Suppressor macrophage treated with lipopolysaccharide for 4 hours (primary cell): ENCODE measurements at regions not wholly inside any gene's neighbourhood (a gene's known extent, or its start where the extent isn't known, plus 50 kb on each side); places are given as distances from the start of the nearest gene placed in this dataset.
"Not testable (repeated sequence)": the region's sequence is repeated elsewhere in the genome, so short reads cannot be mapped to it uniquely, and the experiment has no call there.

ENCODE experiments used
- DNase-seq: peaks from one replicate; pipeline ENCODE4 v3.0.0-alpha.2; 2020

DNA sequence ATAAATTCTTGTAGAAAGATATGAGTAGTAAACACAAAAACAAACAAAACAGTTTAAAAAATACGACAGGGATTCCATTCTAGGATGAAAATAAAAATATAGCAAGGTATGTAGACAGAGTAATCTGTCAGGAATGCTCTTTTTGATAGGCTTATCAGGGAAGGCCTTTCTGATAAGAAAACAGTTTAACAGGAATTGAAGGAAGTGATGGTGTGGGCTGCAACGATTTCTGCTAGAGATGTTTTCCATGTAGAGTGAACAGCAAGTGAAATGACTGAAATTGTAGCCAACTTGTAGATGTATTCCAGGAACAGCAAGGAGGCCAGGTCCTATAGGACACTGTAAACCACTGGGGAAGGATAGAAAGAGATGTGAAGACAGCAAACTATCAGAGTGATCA is 689.7 kb upstream of the GJE1 start:
- DNase-seq, result no peak

DNA sequence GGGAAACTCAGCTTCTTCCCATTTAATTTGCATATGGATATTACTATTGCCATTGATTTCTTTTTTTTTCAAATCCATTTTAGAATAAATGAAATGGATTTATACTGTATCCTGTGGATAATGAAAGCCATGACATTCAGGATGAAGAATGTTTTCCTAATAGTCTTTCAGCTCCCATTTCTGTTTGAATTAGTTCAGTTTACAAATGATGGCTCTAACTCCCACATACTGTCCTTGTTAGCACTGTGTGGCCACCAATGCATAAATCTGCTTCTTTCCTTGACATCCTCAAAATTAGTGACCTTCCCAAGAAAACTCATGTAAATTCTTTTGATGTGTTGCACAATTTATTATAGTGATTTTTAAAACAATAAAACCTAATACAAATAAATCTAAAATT is 693.2 kb upstream of the GJE1 start:
- no peak for DNase-seq

DNA sequence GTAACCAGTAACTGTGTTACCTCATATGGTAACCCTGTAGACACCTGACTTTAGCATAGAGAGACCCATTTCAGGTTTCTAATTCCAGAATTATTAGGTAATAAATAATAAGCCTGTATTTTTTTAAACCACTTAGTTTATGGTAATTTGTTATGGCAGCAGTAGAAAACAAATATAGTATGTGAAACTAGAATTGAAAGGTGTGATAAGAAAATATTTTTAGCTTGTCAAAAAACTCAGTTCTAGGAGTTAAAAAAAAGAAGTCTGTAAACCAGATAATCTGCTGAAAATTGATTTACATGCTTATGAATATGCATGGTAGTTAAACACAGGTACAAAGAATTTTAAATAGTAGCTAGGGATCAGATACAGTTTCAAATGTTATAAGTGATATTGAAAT is 695.0 kb upstream of the GJE1 start:
- DNase-seq, result no peak

DNA sequence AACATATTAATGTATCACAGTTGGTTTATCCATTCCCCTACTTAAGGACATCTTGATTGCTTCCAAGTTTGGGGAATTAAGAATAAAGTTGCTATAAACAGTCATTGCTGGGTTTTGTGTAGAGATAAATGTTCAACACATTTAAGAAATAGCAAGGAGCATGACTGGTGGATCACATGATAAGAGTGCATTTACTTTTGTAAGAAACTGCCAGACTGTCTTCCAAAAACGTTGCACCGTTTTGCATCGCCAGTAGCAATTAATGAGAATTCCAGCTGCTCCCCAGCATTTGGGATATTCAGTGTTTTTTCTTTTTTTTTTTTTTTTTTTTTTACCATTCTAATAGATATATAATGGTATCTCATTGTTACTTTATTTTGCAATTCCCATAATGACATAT is 695.7 kb upstream of the GJE1 start:
- no peak for DNase-seq

DNA sequence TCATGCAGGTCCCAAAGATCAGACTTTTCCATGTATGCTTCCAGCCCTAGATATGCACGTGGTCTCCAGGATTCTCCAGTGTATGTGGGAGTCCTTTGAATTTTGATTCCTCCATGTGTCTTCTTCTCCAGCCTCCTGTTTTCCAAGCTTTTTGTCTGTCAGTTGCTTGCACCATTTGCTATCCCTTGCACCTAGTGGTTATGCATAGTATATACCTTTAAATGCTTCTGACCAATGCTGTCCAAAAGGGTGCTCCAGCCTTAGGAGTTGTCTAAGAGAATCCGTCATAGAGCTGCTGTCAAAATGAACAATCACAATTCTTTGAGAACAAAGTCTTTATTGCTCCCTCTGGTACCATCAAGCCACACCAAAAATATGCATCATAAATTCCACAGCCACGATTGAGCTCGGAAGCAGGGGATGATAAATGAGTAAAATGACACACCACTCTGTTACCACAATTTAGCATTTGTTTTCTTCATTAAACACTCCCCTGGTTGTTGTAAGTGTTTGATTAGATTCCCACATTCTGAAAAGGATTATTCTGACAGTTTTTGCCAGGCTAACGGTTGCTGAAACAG is 706.2 kb upstream of the GJE1 start:
- DNase-seq, result no peak

DNA sequence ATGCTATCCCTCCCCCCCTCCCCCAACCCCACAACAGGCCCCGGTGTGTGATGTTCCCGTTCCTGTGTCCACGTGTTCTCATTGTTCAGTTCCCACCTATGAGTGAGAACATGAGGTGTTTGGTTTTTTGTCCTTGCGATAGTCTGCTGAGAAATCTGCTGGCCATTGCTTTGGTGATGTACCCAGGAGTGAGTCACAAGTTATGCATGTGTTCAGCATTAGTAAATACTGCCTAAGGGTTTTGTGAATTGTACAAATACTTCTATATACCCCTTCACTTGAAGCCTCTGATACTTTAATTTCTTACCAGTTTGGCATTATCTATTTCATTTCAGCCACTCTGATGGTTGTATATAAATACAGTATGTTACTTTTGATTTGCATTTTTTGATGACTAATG is 711.3 kb upstream of the GJE1 start:
- no peak for DNase-seq

DNA sequence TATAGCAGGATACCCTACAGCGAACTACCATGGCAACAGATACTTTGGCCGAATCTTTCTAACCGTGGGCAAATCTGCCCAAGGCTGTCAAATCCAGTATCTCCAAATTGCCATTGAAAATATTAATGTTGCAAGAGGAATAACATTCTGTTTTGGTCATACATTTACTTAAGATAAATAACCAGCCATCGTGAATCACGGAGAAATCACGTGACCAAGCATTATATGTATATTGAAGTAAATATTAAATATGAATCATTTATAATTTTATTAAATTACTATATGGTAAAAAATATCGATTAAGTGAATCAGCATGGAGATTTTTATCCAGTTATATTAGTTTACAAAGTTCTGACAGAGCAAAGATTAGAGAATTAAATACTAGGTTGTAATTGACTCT is 714.6 kb upstream of the GJE1 start:
- DNase-seq, result no peak

DNA sequence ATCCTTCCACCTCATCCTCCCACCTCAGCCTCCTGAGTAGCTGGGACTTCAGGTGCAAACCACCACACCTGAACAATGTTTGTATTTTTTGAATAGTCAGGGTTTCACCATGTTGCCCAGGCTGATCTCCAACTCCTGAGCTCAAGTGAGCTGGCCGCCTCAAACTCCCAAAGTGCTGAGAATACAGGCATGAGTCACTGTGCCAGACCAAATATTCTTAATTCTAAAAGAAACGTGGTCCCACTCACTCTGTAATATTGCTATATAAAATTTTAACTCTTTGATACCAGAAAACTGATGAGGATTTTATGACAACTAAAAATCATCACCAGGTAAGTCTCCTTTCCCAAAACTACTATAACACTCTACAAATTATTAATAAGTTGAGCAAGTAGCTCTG is 716.8 kb upstream of the GJE1 start:
- no peak for DNase-seq

DNA sequence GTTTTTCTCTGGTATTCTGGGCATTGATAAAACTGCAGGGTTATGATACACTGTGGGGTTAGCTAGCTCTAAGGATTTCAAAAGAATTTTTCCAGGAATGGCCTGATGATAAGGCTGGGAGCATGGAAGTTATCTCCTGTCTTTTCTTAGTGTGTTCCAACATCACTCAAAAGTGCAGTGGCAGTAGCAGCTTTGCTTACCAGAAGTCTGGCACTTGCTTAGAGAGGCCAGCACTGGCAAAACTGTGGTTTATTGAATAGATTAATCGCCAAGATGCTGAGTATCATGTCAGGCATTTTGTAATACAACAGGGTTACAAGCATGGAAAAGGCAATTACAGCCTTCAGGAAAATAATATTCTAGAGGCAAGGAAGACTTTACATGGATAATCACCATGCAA is 719.5 kb upstream of the GJE1 start:
- DNase-seq, result no peak

DNA sequence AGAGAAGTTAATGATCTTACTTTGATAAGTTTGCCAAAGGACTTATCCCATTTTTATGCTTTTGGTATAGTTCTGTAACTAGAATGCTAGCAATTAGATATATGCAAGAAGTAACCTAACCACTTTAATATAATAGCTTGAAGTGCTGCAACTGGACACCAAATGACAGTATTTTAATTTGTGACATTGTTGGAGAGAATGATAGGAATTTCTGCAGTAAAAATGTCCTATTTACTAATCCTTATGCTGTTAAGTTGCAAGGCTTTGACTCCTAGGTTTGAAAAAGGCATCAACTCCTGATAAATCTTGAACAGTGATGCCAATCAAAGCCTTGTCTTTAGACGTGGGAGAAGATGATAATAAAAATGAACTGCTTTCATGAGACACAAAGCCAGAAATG is 726.0 kb upstream of the GJE1 start:
- no peak for DNase-seq

DNA sequence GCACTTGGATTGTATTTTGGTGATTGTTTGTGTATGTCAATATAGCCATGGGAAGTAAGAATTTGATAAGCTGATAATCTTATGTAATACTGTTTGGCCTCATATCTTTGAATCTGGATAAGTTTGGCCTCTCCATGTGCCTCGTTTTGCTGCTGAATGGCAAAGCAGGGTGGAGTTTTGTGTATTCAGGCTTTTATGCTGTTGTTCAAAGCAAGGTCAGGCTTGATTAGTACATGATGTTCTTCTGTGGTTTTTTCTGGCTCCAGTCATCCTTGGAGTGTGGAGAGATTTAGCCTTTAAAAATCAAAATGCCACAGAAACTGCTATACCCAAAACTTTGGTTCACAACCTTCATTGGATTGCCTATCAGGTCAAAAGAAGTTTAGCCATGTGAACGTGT is 728.9 kb upstream of the GJE1 start:
- no peak for DNase-seq

DNA sequence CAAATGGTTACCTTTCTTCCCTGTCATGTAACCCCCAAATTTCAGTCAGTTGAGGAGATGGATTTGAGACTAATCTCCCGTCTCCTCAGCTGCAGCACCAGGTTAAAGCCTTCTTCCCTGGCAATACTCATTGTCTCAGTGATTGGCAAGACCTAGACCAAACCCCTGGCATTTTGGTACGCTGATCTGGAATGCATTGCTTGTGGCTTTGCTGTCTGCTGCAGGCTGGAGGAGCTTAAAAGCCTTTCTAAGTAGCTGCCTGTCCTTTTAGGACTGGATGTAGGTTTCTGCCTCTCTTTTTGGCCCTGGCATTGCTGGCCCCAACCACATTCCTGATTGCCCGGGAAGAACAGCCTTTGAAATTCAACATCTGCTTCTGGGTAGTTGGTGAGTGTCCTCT is 729.6 kb upstream of the GJE1 start:
- no peak for DNase-seq

DNA sequence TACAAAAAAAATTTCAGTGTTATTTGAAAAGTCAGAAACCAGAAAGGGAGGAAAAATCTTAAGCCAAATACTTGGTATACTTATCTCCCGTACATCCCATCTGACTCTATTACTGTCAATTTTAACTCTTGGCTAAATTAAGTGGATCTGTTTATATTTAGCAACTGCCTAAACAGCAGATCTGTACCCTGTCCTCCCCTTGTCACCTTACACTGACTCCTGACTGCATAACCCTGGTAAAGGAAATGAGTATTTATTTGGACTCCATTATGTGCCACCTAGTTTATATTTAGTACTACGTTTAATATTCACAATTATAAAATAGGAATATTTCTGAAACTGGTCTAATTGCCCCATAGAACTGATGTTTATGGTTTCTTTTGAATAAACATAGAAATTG is 730.2 kb upstream of the GJE1 start:
- DNase-seq, result no peak

DNA sequence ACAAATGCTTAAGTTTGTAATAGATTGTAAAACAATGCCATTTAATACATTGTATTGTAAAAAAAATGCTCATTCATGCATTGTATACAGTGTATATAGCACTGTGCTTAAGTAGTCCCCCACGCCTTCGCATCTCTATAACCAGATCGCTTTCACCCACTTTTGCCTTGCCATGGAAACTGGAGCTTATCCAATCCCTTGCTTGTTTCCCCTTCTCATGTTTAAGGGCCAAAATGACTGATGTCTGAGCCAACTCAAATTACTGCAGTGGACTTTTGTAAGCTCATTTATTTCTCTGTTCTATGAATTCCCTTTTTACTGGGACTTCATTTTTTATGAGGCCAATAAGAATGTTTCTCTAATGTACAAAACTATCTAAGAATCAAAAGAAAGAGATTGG is 730.9 kb upstream of the GJE1 start:
- DNase-seq, result no peak

DNA sequence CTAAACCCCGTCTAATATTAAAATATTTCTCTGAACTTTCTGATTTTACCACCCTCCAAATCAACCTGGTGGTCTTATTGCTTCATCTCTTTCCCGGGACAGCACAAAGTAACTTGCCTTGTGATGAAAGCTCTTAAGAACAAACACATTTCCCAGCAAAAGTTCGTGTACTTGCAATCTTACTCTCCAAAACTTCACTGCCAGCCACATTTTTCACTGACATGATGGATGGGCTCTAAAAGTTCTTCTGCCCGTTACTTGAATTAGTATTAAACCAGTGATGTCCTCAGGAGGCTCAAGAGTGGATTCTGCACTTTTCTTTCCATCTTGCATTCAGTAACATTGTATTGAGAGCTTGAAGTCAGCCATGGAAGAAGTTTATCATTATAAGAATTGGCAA is 731.6 kb upstream of the GJE1 start:
- DNase-seq, result no peak

DNA sequence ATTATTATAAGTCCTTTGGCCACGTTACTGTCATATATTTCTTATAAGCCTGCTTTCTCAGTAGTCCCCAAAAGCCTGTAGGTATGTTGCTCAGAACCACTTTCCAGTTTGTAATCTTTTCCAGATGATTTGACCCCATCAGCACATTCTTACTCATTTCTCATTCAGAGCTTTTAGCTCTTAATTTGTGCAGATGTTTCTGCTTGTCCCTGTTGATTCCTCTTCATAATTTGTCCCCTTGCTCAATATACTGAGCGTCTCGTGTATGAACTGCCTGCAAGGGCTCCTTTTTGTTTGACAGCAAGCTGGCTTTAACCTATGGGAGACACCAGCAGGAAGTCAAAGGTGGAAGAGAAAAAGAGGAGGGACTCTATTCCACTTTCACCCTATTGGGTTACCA is 733.8 kb upstream of the GJE1 start:
- no peak for DNase-seq

DNA sequence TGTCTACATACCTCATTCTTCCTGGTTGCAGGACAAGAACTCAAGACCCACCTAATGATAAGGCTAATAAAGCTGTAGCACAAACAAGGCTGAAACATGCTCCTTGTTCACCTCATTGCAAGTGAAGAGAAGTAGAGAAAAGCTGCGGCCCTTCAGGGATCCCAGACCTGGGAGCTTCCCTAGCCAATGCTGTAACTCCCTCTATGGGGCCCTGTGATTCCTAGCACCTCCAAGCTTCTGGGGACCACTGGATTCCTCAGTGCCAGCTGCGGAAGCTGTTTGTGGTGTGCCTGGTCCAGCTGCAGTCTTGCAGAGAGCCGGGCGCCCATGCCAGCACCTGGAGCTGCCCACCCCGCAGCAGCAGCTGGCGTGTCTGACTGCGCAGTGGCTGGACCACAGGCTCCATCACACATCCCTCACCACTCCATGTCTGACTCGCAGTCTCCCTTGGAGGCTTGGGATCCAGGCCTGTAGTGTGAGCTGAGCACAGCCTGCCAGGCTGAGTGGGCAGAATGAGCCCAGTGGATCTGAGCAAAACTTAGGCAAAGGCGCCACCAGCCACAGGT is 737.2 kb upstream of the GJE1 start:
- no peak for DNase-seq

DNA sequence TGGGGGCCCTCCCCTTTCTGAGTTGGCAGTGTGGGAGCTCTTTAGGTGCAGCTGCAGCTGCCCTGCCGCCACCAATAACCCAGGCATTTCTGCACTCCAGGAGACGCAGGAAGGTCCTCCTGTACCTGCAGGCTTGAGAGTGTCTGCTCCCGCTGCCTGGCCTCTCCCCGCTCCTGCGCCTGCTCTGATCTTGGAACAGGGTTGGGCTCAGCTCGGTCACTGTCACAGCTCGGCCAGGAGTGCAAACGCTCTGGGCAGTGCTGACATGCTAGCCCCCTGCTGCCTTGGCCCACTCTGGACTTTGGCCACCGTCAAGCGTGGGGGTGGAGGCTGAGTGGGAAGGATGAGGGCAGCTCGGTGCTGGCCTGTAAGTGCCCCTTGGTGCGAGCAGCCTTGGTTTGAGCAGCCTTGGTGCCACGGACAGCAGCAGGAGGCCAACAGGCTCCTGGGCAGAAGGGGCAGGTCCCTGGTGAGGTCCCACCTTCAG is 738.1 kb upstream of the GJE1 start:
- no peak for DNase-seq

DNA sequence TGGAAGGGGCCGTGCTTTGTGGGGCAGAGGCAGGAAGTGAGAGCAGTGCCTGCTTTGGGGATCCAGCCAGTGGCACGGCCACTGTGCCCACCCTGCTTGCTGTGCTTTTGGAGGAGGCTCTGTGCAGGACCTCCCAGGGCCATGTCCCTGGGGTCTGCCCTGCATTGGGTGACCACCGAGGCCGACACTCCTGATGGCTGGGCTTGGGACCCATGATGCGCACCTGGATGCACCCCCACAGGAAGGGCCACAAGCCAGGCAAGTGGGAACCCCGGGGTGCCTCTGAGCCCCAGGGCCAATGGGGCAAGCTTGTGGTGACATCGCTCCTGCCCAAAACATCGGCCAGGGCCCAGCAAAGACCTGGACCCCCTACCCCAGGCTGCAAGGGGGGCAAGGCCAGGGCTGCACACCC is 738.6 kb upstream of the GJE1 start:
- DNase-seq, result no peak

DNA sequence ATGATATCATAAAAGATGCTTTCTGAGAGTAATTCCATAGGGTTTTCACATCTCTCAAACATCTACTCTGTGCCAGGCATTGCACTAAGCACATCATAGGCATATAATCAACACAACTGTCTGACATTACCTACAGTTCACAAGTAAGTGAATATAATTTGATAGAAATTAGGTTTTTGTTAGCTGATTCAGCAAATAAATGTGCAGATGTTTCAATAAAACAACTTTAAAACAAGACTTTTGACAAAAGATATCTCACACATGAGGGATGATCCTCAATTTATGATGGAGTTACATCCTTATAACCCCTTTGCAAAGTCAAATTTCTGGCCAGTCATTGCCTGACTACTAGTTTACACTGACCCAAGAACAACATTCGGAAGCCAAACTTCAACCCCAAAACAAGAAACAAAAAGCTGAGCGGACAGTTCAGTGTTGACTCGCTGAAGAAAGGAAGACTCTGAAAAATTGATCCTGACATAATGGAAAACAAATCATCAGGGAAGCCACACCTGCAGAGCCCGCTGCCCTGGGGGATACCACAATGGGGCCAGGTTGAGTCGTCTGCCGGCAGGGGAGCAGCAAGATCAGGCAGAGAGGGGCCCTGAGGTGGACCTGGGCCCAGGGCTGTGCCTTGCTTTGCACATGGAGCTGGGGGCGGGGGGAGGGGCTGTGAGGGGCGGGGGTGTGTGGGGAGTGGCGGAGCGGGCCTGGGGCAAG is 739.2 kb upstream of the GJE1 start:
- DNase-seq, result no peak

DNA sequence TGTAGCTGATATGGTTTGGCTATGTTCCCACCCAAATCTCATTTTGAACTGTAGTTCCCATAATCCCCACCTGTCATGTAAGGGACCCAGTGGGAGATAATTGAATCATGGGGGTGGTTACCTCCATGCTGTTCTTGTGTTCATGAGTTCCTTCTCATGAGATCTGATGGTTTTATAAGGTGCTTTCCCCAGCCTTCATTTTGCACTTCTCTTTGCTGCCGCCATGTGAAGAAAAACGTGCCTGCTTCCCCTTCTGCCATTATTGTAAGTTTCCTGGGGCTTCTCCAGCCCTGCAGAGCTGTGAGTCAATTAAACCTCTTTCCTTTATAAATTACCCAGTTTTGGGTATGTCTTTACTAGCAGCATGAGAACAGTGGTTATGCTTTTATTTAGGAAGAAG is 741.6 kb upstream of the GJE1 start:
- DNase-seq, result not testable (repeated sequence)

DNA sequence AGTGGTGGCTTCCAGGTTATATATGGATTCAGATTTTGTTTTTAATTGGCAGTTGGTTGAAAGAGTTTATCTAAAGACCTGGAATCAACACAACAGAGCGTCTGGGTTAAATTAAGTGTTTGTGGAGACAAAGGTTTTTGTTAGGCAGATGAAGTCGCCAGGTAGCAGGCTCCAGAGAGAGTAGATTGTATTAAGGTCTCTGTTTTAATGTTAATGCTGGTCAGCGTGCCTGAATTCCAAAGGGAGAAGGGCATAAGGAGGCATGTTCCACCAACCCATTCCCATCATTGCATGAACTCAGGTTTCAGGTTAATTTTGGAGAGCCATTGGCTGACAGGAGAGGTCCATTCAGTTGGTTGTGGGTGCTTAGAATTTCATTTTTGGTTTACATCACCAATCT is 744.1 kb upstream of the GJE1 start:
- DNase-seq, result no peak

DNA sequence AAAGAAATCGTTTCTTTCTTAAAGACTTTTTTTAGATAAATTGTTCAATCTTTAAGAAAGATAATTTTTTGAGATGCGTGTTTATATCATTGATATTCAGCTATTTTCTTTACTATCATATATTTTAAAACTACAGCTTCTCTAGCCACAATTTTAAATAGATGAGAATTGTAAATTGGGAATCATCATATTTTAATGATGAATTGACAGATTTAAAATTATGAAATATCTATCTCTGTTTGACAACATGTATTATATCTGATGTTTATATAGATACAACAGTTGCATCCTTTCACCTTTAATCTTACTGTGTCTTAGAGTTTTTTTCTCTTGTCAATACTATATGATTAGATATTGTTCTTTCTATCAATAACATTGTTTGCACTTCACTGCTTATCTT is 762.3 kb upstream of the GJE1 start:
- no peak for DNase-seq

DNA sequence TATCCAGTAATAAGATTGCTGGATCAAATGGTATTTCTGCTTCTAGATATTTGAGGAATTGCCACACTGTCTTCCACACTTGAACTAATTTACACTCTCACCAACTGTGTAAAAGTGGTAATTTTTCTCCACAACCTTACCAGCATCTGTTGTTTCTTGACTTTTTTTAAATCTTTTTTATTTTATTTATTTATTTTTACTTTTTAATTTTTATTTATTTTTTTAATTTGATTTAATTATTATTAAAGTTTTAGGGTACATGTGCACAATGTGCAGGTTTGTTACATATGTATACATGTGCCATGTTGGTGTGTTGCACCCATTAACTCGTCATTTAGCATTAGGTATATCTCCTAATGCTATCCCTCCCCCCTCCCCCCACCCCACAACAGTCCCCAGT is 765.9 kb upstream of the GJE1 start:
- not testable (repeated sequence) for DNase-seq

DNA sequence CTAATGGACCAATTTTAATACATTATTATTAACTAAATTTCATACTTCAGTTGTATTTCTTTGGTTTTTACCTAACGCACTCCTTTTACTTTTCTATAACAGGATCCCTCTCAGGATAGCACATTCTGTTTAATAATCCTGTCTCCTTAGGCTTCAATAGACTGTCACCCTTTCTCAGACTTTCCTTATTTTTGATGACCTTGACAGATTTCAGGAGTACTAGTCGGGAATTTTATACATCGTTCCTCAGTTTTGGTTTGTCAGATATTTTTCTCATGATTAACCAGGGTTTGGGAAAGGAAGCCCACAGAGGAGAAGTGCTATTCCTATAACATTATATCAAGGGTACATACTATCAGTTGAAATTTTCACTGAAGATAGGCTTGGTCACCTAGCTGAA is 768.0 kb upstream of the GJE1 start:
- no peak for DNase-seq
